Breast epithelium (tissue), 4 donors: ENCODE measurements at regions not wholly inside any gene's neighbourhood (a gene's known extent, or its start where the extent isn't known, plus 50 kb on each side); places are given as distances from the start of the nearest gene placed in this dataset.

Source experiments
- DNase-seq, 2 donors: peaks; one replicate each; pipeline ENCODE4 v3.0.0-alpha.2; 2019; ENCODE audit warnings: low spot score in 2 of 2
- H3K27ac ChIP-seq, 2 donors: fragments of 200-600 bp; sonication (generic) in 1 of 2; one replicate each; pipeline ENCODE4 v1.5.1; 2016 to 2019; ENCODE audit warnings: mild to moderate bottlenecking in 1 of 2
- H3K27me3 ChIP-seq, 2 donors: fragments of 200-600 bp; sonication (generic) in 1 of 2; one replicate each; pipeline versions ENCODE4 v1.5.1 to v1.6.0; 2017 to 2019; ENCODE audit warnings: control low read depth in 1 of 2, mild to moderate bottlenecking in 1 of 2
- H3K36me3 ChIP-seq: fragments of 200-600 bp; one replicate; pipeline ENCODE4 v1.5.1; 2019
- H3K4me1 ChIP-seq, 2 donors: fragments of 200-600 bp; sonication (generic); one replicate each; pipeline ENCODE4 v1.5.1; 2016 to 2019; ENCODE audit warnings: control low read depth in 1 of 2
- H3K4me3 ChIP-seq, 3 donors: fragments of 200-600 bp; sonication (generic); 1 replicate in 2 of 3; 2 replicates in 1 of 3; pipeline ENCODE4 v1.5.1; 2016 to 2019; ENCODE audit warnings: mild to moderate bottlenecking in 3 of 3, moderate library complexity in 2 of 3
- H3K9me3 ChIP-seq, 2 donors: fragments of 200-600 bp; sonication (generic) in 1 of 2; one replicate each; pipeline ENCODE4 v1.5.1; 2016 to 2019; ENCODE audit warnings: control low read depth in 1 of 2
- CTCF ChIP-seq, 3 donors: fragments of 450-650 bp; IDR thresholded peaks; one replicate each; pipeline ENCODE4 v1.5.1; 2016 to 2017; ENCODE audit warnings: antibody characterized with exemption in 3 of 3, mild to moderate bottlenecking in 3 of 3, moderate library complexity in 3 of 3
- POLR2A ChIP-seq: fragments of 450-650 bp; IDR thresholded peaks from one replicate; pipeline ENCODE4 v1.6.1; 2016; ENCODE audit warnings: antibody characterized with exemption, mild to moderate bottlenecking, moderate library complexity
- POLR2AphosphoS5 ChIP-seq, 3 donors: sonication (generic); formaldehyde crosslinking; IDR thresholded peaks; one replicate each; pipeline ENCODE4 v1.6.1; 2017; ENCODE audit warnings: antibody characterized with exemption in 3 of 3
- intact Hi-C: fragments of 100-400 bp; cut with DNase I; formaldehyde crosslinking; loops from one replicate; pipeline ENCODE4 v1.15.1; 2023; ENCODE audit warnings: low total_unique reads

GRCh38 chr9:23556459-23556858 is 269.6 kb downstream of the ELAVL2 start:
- no peak overlapping the region for H3K27ac ChIP-seq
- no peak overlapping the region for H3K4me3 ChIP-seq
- no peaks in the 10 kb centered on the region for H3K36me3 ChIP-seq
- H3K9me3 ChIP-seq: no peaks in the 10 kb centered on the region
- TF ChIP-seq POLR2A (no peak), POLR2AphosphoS5 (IDR thresholded peaks at IDR 0.05) (no peak), CTCF (IDR thresholded peaks at IDR 0.05) (no peak)
- intact Hi-C loops: no loop called here
- no peaks in the 10 kb centered on the region for H3K4me1 ChIP-seq
- no peaks in the 10 kb centered on the region for H3K27me3 ChIP-seq
- no peak for DNase-seq

- DNase-seq: no peak
- intact Hi-C loops: no loop called here
- H3K4me3 ChIP-seq: no peak overlapping the region
- H3K27ac ChIP-seq: no peak overlapping the region
- H3K36me3 ChIP-seq: no peaks in the 10 kb centered on the region
- no peaks in the 10 kb centered on the region for H3K4me1 ChIP-seq
- no peaks in the 10 kb centered on the region for H3K9me3 ChIP-seq
- TF ChIP-seq POLR2A (no peak), POLR2AphosphoS5 (IDR thresholded peaks at IDR 0.05) (no peak), CTCF (IDR thresholded peaks at IDR 0.05) (no peak)
- no peaks in the 10 kb centered on the region for H3K27me3 ChIP-seq
Measured at GRCh38 chr9:23557689-23558088, 268.4 kb downstream of the ELAVL2 start.

GRCh38 chr9:23559522-23559921 is 266.5 kb downstream of the ELAVL2 start:
- H3K27ac ChIP-seq: no peak overlapping the region
- H3K4me3 ChIP-seq: no peak overlapping the region
- intact Hi-C loops: no loop called here
- H3K27me3 ChIP-seq: no peaks in the 10 kb centered on the region
- H3K36me3 ChIP-seq: no peaks in the 10 kb centered on the region
- TF ChIP-seq CTCF (IDR thresholded peaks at IDR 0.05): no peak
- no peak for TF ChIP-seq POLR2AphosphoS5 (IDR thresholded peaks at IDR 0.05)
- no peak for TF ChIP-seq POLR2A
- DNase-seq: no peak
- H3K4me1 ChIP-seq: no peaks in the 10 kb centered on the region
- no peaks in the 10 kb centered on the region for H3K9me3 ChIP-seq

GRCh38 chr9:23563517-23563916 is 262.5 kb downstream of the ELAVL2 start:
- H3K27ac ChIP-seq: no peak overlapping the region
- TF ChIP-seq CTCF (IDR thresholded peaks at IDR 0.05): no peak
- TF ChIP-seq POLR2AphosphoS5 (IDR thresholded peaks at IDR 0.05): no peak
- no peak for TF ChIP-seq POLR2A
- H3K36me3 ChIP-seq: no peaks in the 10 kb centered on the region
- intact Hi-C loops: no loop called here
- no peak for DNase-seq
- H3K27me3 ChIP-seq: no peaks in the 10 kb centered on the region
- no peaks in the 10 kb centered on the region for H3K4me1 ChIP-seq
- no peak overlapping the region for H3K4me3 ChIP-seq
- H3K9me3 ChIP-seq: no peaks in the 10 kb centered on the region

- TF ChIP-seq CTCF (IDR thresholded peaks at IDR 0.05) (no peak), POLR2AphosphoS5 (IDR thresholded peaks at IDR 0.05) (no peak)
- Histone ChIP-seq H3K4me1 (no peaks in the 10 kb centered on the region), H3K9me3 (no peaks in the 10 kb centered on the region), H3K4me3 (no peak overlapping the region), H3K27me3 (no peaks in the 10 kb centered on the region), H3K36me3 (no peaks in the 10 kb centered on the region), H3K27ac (no peak overlapping the region)
- intact Hi-C loops: loop anchor here (5.0 kb wide), 1 partner anchor 475 kb away; no protein-coding TSS in a partner anchor
- DNase-seq: no peak
Measured at GRCh38 chr9:23567516-23568165, 258.4 kb downstream of the ELAVL2 start.
